NCI-H2029 (cell line): ENCODE measurements at regions not wholly inside any gene's neighbourhood (a gene's known extent, or its start where the extent isn't known, plus 50 kb on each side); places are given as distances from the start of the nearest gene placed in this dataset.
"Not testable (repeated sequence)": the region's sequence is repeated elsewhere in the genome, so short reads cannot be mapped to it uniquely, and the experiment has no call there.

ENCODE experiments used
- DNase-seq: peaks from one replicate; lab custom pipeline; 2025; lab: John Stamatoyannopoulos, UW

GRCh38 chr3:152153115-152153514, 115.6 kb upstream of the MBNL1 start:
- DNase-seq = not testable (repeated sequence)

DNA sequence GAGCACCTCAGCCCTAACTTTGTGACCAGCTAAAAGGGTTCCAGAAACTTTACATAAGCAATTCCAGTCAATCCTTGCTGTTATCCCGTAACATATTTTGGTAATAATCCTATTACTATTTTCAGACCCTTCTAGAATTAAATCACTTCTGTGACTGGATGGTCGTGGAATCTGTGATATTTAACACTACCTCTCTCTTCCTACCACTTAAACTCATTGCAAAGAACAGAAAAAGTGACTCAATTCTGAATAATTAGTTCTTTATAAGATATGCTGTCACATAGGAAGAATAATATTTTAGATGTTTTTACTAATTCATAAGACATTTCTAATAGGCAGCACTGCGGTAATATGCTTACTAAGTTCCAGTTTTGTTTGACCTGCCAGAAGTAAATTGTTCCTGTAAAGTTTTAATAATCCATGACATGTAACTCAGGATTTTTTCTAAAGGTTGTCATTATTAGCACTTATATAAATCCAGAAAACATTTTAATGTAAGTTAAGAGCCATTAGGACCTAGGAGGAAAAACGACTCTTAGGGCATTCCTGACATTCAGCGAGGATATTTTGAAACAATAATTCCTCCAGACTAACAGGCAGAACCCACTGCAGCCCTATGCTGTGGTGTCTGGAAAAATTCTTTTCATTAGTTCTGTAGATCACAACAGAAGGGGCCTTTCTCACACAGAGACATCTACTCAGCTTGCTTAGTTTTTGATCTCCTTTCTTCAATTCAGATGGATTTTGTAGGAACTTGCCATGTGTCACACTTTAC, 113.3 kb upstream of the MBNL1 start:
- DNase-seq = no peak

DNA sequence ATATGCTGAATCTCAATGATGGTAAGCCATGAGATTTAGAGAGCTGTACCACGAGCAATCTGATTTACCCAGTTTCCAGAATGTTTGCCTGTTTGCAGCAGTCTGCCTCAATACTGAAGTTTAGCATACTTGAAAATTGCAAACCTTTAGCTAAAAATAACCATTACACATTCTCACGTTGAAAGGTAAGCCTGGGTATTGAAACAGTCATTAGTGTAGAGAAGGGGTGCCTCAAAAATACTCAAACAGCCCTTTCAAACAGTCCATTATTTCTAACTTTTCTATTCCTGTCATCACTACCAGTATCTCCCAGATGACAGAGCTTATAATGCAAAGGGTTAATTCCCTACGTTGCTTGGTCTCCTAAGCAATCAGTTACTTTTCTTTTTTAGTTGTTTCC, 111.8 kb upstream of the MBNL1 start:
- DNase-seq = no peak

GRCh38 chr3:152157337-152157736, 111.4 kb upstream of the MBNL1 start:
- DNase-seq = no peak

GRCh38 chr3:152159328-152159727, 109.4 kb upstream of the MBNL1 start:
- no peak for DNase-seq

GRCh38 chr3:152160350-152161011, 108.2 kb upstream of the MBNL1 start:
- no peak for DNase-seq

GRCh38 chr3:152172460-152172859, 96.3 kb upstream of the MBNL1 start:
- DNase-seq = no peak

DNA sequence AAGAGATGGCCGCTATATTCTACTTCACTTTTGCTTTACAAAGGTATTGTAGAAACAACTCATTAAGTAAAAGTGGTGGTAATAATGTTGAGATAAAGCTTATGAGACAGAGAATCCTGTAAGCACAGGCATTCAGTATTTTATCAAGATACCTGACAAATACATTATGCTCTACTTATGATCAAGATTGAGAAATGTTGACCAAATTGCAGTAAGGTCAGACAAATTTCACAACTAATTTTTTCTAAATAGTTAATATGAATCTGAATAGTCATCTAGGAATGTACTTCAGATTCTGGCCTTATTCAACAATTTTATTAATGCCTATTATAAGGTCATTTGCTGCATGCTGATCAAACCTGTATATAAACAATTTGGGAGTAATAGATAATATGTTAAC, 95.1 kb upstream of the MBNL1 start:
- no peak for DNase-seq

DNA sequence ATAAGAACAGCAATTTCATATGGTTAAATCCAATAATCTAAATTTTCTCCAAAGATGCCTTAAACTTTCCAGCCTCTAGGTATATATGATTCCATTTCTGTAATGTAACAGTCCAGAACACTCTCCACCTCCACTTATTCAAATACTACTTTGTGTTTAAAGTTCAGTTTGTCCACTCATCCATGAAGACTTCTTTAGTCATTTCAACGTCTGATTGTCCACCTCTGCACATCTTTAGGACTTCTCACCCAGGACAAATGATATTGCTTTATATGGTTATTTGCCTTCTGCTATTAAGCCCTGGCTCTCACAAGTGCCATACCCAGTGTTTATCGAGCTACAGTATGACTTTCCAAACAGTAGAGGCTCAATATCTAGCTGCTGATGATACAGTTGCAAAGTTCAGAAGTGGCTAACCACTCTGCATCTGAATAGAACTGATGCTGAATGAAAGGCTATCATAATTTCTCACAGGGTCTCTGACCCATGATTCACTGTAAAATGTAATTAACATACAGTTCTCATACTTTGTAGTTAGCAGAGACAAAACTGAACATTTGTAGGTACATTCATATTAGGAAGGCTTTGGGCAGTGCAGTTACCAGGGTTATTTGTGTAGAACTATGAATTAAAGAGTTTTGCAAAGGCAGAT, 93.7 kb upstream of the MBNL1 start:
- no peak for DNase-seq

GRCh38 chr3:152175528-152175889, 93.2 kb upstream of the MBNL1 start:
- DNase-seq = no peak

DNA sequence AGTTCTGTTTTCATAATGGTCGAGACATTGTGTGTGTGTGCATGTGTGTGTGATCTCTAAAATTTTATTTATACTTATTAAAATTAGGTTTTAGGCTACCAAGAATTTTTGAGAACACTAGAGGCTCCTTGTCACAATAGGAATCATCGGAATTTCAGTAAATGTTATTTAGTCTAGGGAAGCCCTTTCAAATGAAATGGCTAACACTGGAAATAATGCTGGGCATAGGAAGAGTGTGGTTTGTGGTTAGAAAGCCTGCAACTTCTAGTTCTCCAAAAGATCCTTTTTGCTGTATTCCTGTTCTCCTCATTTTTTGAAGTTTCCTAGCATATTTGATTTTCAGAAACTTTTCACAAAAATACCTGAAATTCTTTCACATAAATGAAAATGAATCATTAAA, 92.5 kb upstream of the MBNL1 start:
- DNase-seq = no peak

- DNase-seq = no peak
These were observed 91.7 kb upstream of the MBNL1 start for GRCh38 chr3:152176998-152177397.

DNA sequence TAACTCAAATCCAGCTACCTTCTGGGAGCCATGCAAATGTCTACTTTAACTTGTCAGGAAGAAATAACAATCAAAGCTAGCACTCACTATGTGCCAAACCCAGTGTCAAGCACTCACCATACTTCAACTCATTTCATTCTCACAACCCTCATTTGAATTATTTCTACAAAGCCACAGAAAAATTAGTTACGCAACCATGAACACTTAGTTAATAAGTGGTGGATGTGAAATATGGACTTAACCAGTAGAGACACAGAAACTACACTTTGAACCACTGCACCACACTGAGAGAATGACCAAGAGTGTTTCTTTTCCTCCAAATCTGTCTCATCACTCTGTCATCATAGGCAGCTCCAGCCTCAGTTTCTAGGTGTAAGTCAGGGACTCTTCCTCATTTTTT, 91.0 kb upstream of the MBNL1 start:
- no peak for DNase-seq

DNA sequence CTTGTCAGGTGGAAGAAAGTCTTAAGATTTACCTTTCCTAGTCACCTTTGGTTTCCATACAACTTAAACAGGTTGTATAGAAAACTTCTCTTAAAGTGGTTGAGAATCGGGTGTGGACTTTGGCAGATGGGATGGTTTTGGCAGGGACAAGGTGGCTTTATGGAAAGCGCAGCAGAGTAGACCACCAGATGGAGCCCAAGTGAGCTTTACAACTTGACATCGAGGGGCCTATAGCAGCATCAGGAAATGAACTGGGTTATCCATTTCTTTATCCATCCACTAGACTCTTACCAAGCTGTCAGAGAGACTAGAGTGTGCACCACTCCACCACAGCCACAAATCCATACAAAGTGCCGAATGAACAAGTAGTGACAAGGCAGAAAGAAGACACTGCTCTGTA, 85.3 kb upstream of the MBNL1 start:
- no peak for DNase-seq

GRCh38 chr3:152184971-152185686, 83.6 kb upstream of the MBNL1 start:
- DNase-seq = no peak

DNA sequence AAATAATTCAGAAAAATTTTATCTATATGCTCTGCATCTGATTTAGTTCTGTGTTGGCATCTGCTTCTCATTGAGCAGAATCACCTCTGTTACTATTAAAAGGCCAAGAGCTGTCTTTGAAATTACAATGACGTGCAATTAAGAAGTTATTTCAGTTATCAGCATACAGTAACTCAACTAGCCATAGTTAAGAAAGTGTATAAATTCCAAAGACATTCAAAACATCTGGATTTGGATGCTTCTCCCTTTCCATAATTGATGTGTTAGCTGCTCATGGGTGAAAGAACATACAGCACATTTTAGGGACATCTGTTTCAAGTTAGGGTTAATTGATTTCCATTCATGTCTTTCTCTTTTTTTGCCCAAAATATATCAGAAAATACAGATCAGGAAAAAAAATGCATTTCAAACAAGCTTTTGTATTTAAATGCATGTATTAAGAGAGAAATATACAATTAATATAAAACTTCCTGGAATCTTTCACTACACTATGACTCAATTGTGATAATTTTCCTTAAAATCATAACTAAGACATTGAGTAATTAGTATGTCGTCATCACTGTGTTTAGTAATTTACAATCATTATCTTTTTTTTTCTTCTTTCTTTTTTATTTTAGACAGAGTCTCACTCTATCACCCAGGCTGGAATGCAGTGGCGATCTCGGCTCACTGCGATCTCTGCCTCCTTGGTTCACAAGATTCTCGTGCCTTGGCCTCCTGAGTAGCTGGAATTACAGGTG, 82.7 kb upstream of the MBNL1 start:
- DNase-seq = no peak

GRCh38 chr3:152190636-152191183, 78.0 kb upstream of the MBNL1 start:
- DNase-seq = no peak

DNA sequence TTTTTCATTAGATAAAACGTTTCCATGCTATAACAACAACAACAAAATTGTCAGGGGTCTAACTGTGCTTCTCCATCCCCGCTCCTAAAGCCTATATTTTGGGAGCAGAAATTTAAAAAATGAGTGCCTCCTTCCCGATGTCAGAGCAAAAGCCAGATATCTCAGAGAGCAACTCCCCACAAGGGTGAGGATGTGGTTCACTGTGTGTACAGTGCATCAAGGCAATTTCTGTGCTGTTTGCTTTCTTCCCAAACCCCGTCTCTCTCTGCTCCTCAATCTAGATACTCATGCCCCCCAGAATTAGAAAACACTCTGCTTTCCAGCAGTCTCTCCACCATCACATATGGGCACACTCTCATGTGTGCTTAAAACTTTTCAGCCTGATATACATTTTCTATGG, 76.7 kb upstream of the MBNL1 start:
- DNase-seq = no peak

GRCh38 chr3:152192936-152193672, 75.6 kb upstream of the MBNL1 start:
- no peak for DNase-seq

GRCh38 chr3:152193673-152194267, 75.0 kb upstream of the MBNL1 start:
- DNase-seq = no peak

DNA sequence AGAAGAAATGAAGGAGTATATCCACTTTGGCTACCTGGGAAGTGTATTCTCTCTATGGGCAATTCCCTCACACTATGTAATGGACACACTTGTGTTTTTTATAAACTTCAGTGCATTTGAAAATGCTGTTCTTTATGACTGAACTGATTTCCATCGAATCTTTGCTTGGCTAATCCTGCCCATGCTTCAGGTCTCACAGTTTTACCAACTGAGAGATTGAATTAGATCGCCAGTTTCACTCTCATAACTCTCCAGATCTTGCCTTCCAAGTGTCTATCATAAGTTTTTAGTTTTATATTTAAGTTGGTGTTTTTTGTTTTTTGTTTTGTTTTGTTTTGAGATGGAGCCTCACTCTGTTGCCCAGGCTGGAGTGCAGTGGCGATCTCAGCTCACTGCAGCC, 73.5 kb upstream of the MBNL1 start:
- no peak for DNase-seq
